Sigmoid colon (tissue), 4 donors: ENCODE measurements at regions not wholly inside any gene's neighbourhood (a gene's known extent, or its start where the extent isn't known, plus 50 kb on each side); places are given as distances from the start of the nearest gene placed in this dataset.
"Not testable (repeated sequence)": the region's sequence is repeated elsewhere in the genome, so short reads cannot be mapped to it uniquely, and the experiment has no call there.

ENCODE experiments used
- POLR2A ChIP-seq, 2 donors: fragments of 450-650 bp; IDR thresholded peaks; one replicate each; pipeline ENCODE4 v1.6.1; 2016; ENCODE audit warnings: antibody characterized with exemption in 2 of 2, mild to moderate bottlenecking in 2 of 2, moderate library complexity in 2 of 2
- POLR2AphosphoS5 ChIP-seq, 4 donors: sonication (generic); formaldehyde crosslinking; IDR thresholded peaks; one replicate each; pipeline ENCODE4 v1.6.1; 2017; ENCODE audit warnings: antibody characterized with exemption in 4 of 4
- TF ChIP-seq, protein P1 (sequence below), 4 experiments: fragments of 450-650 bp in 3 of 4; fragments of 200-600 bp in 1 of 4; IDR thresholded peaks; one replicate each; pipeline ENCODE4 v1.5.1; 2016 to 2019; ENCODE audit warnings: antibody characterized with exemption in 4 of 4, mild to moderate bottlenecking in 3 of 4, moderate library complexity in 2 of 4

- TF ChIP-seq, protein P1, sequence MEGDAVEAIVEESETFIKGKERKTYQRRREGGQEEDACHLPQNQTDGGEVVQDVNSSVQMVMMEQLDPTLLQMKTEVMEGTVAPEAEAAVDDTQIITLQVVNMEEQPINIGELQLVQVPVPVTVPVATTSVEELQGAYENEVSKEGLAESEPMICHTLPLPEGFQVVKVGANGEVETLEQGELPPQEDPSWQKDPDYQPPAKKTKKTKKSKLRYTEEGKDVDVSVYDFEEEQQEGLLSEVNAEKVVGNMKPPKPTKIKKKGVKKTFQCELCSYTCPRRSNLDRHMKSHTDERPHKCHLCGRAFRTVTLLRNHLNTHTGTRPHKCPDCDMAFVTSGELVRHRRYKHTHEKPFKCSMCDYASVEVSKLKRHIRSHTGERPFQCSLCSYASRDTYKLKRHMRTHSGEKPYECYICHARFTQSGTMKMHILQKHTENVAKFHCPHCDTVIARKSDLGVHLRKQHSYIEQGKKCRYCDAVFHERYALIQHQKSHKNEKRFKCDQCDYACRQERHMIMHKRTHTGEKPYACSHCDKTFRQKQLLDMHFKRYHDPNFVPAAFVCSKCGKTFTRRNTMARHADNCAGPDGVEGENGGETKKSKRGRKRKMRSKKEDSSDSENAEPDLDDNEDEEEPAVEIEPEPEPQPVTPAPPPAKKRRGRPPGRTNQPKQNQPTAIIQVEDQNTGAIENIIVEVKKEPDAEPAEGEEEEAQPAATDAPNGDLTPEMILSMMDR (IDR thresholded peaks at IDR 0.05) = not testable (repeated sequence)
- TF ChIP-seq POLR2AphosphoS5, POLR2A (IDR thresholded peaks at IDR 0.05): not testable (repeated sequence)
Observed at GRCh38 chr21:9813894-9814814, 707.2 kb upstream of the TPTE start.
